ENCODE measurements at regions not wholly inside any gene's neighbourhood (a gene's known extent, or its start where the extent isn't known, plus 50 kb on each side); places are given as distances from the start of the nearest gene placed in this dataset.
"Not testable (repeated sequence)": the region's sequence is repeated elsewhere in the genome, so short reads cannot be mapped to it uniquely, and the experiment has no call there.

- DNase-seq (ENCODE audit: low read depth); H3K4me3 ChIP-seq (ENCODE audit: low read depth, low read length): not testable (repeated sequence)
Observed at GRCh38 chr1:120465900-120466299, 51.1 kb downstream of the NBPF8 start.

GRCh38 chr1:120477663-120478062 is 62.8 kb downstream of the NBPF8 start:
- H3K4me3 ChIP-seq (ENCODE audit: low read depth, low read length); DNase-seq (ENCODE audit: low read depth): not testable (repeated sequence)

GRCh38 chr1:120478400-120478799 is 63.6 kb downstream of the NBPF8 start:
- H3K4me3 ChIP-seq (ENCODE audit: low read depth, low read length); DNase-seq (ENCODE audit: low read depth): not testable (repeated sequence)

GRCh38 chr1:120487542-120487941 is 72.7 kb downstream of the NBPF8 start:
- H3K4me3 ChIP-seq (ENCODE audit: low read depth, low read length); DNase-seq (ENCODE audit: low read depth): not testable (repeated sequence)

GRCh38 chr1:120489217-120489616 is 74.4 kb downstream of the NBPF8 start:
- not testable (repeated sequence) for H3K4me3 ChIP-seq (ENCODE audit: low read depth, low read length); DNase-seq (ENCODE audit: low read depth)

- DNase-seq (ENCODE audit: low read depth): not testable (repeated sequence)
Observed at GRCh38 chr1:120497145-120497544, 82.3 kb downstream of the NBPF8 start.

GRCh38 chr1:120503284-120503683 is 88.4 kb downstream of the NBPF8 start:
- not testable (repeated sequence) for DNase-seq (ENCODE audit: low read depth); H3K4me3 ChIP-seq (ENCODE audit: low read depth, low read length)

More at GRCh38 chr1:120497145-120497544, 82.3 kb downstream of the NBPF8 start:
- H3K4me3 ChIP-seq (ENCODE audit: low read depth, low read length): not testable (repeated sequence)

GRCh38 chr1:120506352-120506751 is 91.5 kb downstream of the NBPF8 start:
- H3K4me3 ChIP-seq (ENCODE audit: low read depth, low read length); DNase-seq (ENCODE audit: low read depth): not testable (repeated sequence)

- not testable (repeated sequence) for DNase-seq (ENCODE audit: low read depth); H3K4me3 ChIP-seq (ENCODE audit: low read depth, low read length)
Observed at GRCh38 chr1:120508351-120508750, 93.5 kb downstream of the NBPF8 start.

- not testable (repeated sequence) for DNase-seq (ENCODE audit: low read depth); H3K4me3 ChIP-seq (ENCODE audit: low read depth, low read length)
Observed at GRCh38 chr1:120509258-120509657, 94.4 kb downstream of the NBPF8 start.

- not testable (repeated sequence) for DNase-seq (ENCODE audit: low read depth); H3K4me3 ChIP-seq (ENCODE audit: low read depth, low read length)
Observed at GRCh38 chr1:120513099-120513498, 98.3 kb downstream of the NBPF8 start.

- DNase-seq (ENCODE audit: low read depth): not testable (repeated sequence)
Observed at GRCh38 chr1:120513531-120513930, 98.7 kb downstream of the NBPF8 start.

GRCh38 chr1:120519196-120519595 is 104.4 kb downstream of the NBPF8 start:
- DNase-seq (ENCODE audit: low read depth); H3K4me3 ChIP-seq (ENCODE audit: low read depth, low read length): not testable (repeated sequence)

More at GRCh38 chr1:120513531-120513930, 98.7 kb downstream of the NBPF8 start:
- H3K4me3 ChIP-seq (ENCODE audit: low read depth, low read length): not testable (repeated sequence)

GRCh38 chr1:120524416-120524815 is 109.6 kb downstream of the NBPF8 start:
- not testable (repeated sequence) for H3K4me3 ChIP-seq (ENCODE audit: low read depth, low read length); DNase-seq (ENCODE audit: low read depth)

GRCh38 chr1:120525386-120525785 is 110.6 kb downstream of the NBPF8 start:
- H3K4me3 ChIP-seq (ENCODE audit: low read depth, low read length); DNase-seq (ENCODE audit: low read depth): not testable (repeated sequence)

- DNase-seq (ENCODE audit: low read depth); H3K4me3 ChIP-seq (ENCODE audit: low read depth, low read length): not testable (repeated sequence)
Observed at GRCh38 chr1:120529475-120530089, 114.7 kb downstream of the NBPF8 start.

GRCh38 chr1:120531455-120531854 is 116.6 kb downstream of the NBPF8 start:
- not testable (repeated sequence) for H3K4me3 ChIP-seq (ENCODE audit: low read depth, low read length); DNase-seq (ENCODE audit: low read depth)

- H3K4me3 ChIP-seq (ENCODE audit: low read depth, low read length): not testable (repeated sequence)
- peak; percentile 7 for DNase-seq (ENCODE audit: low read depth)
Observed at GRCh38 chr1:120534361-120535047, 119.7 kb downstream of the NBPF8 start.

GRCh38 chr1:120535052-120535451 is 120.2 kb downstream of the NBPF8 start:
- DNase-seq (ENCODE audit: low read depth): peak; percentile 63
- not testable (repeated sequence) for H3K4me3 ChIP-seq (ENCODE audit: low read depth, low read length)

- not testable (repeated sequence) for DNase-seq (ENCODE audit: low read depth); H3K4me3 ChIP-seq (ENCODE audit: low read depth, low read length)
Observed at GRCh38 chr1:120541394-120541793, 126.6 kb downstream of the NBPF8 start.

Data from fibroblast of villous mesenchyme (primary cell).